ENCODE measurements at regions not wholly inside any gene's neighbourhood (a gene's known extent, or its start where the extent isn't known, plus 50 kb on each side); places are given as distances from the start of the nearest gene placed in this dataset.

DNA sequence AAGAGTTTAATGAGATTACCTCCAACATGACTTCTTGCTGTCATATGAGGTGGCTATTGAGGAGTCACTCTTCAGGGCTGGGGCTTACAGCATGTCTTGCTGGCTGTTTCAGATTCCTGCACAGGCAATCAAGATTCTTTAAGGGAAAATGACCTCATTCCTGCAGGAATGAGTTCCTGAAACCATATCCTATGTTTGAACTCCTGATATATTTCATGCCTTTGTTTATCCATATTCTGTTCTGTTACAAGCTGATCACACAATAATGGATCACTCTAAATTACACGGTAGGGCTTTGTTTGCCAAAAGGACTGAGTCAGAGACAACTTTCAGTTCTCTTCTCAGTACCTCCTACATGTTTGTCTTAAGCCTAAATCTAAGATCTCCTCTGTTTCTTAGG lies 879.8 kb upstream of the PIK3C3 start:
- no peak overlapping the region for H3K27ac ChIP-seq (ENCODE audit: low read depth in 1 of 2, low read length in 2 of 2)
- TF ChIP-seq FOXA1 (IDR thresholded peaks at IDR 0.05) (no peak), HNF4A (conservative IDR thresholded peaks at IDR 0.05) (no peak), SP1 (IDR thresholded peaks at IDR 0.05) (no peak), GABPA (IDR thresholded peaks at IDR 0.05 in 1 of 2, conservative IDR thresholded peaks at IDR 0.05 in 1 of 2) (no peak)
- TF ChIP-seq, protein P1, sequence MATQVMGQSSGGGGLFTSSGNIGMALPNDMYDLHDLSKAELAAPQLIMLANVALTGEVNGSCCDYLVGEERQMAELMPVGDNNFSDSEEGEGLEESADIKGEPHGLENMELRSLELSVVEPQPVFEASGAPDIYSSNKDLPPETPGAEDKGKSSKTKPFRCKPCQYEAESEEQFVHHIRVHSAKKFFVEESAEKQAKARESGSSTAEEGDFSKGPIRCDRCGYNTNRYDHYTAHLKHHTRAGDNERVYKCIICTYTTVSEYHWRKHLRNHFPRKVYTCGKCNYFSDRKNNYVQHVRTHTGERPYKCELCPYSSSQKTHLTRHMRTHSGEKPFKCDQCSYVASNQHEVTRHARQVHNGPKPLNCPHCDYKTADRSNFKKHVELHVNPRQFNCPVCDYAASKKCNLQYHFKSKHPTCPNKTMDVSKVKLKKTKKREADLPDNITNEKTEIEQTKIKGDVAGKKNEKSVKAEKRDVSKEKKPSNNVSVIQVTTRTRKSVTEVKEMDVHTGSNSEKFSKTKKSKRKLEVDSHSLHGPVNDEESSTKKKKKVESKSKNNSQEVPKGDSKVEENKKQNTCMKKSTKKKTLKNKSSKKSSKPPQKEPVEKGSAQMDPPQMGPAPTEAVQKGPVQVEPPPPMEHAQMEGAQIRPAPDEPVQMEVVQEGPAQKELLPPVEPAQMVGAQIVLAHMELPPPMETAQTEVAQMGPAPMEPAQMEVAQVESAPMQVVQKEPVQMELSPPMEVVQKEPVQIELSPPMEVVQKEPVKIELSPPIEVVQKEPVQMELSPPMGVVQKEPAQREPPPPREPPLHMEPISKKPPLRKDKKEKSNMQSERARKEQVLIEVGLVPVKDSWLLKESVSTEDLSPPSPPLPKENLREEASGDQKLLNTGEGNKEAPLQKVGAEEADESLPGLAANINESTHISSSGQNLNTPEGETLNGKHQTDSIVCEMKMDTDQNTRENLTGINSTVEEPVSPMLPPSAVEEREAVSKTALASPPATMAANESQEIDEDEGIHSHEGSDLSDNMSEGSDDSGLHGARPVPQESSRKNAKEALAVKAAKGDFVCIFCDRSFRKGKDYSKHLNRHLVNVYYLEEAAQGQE (IDR thresholded peaks at IDR 0.05): no peak
- TF ChIP-seq, protein P2, sequence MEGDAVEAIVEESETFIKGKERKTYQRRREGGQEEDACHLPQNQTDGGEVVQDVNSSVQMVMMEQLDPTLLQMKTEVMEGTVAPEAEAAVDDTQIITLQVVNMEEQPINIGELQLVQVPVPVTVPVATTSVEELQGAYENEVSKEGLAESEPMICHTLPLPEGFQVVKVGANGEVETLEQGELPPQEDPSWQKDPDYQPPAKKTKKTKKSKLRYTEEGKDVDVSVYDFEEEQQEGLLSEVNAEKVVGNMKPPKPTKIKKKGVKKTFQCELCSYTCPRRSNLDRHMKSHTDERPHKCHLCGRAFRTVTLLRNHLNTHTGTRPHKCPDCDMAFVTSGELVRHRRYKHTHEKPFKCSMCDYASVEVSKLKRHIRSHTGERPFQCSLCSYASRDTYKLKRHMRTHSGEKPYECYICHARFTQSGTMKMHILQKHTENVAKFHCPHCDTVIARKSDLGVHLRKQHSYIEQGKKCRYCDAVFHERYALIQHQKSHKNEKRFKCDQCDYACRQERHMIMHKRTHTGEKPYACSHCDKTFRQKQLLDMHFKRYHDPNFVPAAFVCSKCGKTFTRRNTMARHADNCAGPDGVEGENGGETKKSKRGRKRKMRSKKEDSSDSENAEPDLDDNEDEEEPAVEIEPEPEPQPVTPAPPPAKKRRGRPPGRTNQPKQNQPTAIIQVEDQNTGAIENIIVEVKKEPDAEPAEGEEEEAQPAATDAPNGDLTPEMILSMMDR (IDR thresholded peaks at IDR 0.05; ENCODE audit: low read depth, low read length, missing input control): no peak
- TF ChIP-seq, protein P3, sequence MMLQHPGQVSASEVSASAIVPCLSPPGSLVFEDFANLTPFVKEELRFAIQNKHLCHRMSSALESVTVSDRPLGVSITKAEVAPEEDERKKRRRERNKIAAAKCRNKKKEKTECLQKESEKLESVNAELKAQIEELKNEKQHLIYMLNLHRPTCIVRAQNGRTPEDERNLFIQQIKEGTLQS (IDR thresholded peaks at IDR 0.05): no peak
- TF ChIP-seq, protein P4, sequence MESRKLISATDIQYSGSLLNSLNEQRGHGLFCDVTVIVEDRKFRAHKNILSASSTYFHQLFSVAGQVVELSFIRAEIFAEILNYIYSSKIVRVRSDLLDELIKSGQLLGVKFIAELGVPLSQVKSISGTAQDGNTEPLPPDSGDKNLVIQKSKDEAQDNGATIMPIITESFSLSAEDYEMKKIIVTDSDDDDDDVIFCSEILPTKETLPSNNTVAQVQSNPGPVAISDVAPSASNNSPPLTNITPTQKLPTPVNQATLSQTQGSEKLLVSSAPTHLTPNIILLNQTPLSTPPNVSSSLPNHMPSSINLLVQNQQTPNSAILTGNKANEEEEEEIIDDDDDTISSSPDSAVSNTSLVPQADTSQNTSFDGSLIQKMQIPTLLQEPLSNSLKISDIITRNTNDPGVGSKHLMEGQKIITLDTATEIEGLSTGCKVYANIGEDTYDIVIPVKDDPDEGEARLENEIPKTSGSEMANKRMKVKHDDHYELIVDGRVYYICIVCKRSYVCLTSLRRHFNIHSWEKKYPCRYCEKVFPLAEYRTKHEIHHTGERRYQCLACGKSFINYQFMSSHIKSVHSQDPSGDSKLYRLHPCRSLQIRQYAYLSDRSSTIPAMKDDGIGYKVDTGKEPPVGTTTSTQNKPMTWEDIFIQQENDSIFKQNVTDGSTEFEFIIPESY (IDR thresholded peaks at IDR 0.05): no peak
- TF ChIP-seq, protein P5, sequence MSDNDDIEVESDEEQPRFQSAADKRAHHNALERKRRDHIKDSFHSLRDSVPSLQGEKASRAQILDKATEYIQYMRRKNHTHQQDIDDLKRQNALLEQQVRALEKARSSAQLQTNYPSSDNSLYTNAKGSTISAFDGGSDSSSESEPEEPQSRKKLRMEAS (IDR thresholded peaks at IDR 0.05): no peak
- no peak for DNase-seq (ENCODE audit: low spot score)
- 48% methylated on average over 1 of the region's 1 CpG for WGBS
- no peaks in the 10 kb centered on the region for H3K4me1 ChIP-seq (ENCODE audit: control insufficient read depth in 4 of 4, insufficient read depth in 4 of 4, low read length in 3 of 4)
- no peak overlapping the region for H3K4me3 ChIP-seq (ENCODE audit: low read depth in 1 of 3, low read length in 3 of 3)
- H3K9me3 ChIP-seq (ENCODE audit: control insufficient read depth in 4 of 4, low read length in 3 of 4): no peaks in the 10 kb centered on the region
- H3K36me3 ChIP-seq (ENCODE audit: control insufficient read depth in 4 of 4, insufficient read depth in 3 of 4, low read depth in 1 of 4, low read length in 3 of 4): no peaks in the 10 kb centered on the region
- H3K27me3 ChIP-seq (ENCODE audit: control insufficient read depth in 4 of 4, insufficient read depth in 4 of 4, low read length in 3 of 4): no peaks in the 10 kb centered on the region
- no peak overlapping the region for H3K9ac ChIP-seq (ENCODE audit: low read depth in 1 of 2, low read length in 2 of 2)

DNA sequence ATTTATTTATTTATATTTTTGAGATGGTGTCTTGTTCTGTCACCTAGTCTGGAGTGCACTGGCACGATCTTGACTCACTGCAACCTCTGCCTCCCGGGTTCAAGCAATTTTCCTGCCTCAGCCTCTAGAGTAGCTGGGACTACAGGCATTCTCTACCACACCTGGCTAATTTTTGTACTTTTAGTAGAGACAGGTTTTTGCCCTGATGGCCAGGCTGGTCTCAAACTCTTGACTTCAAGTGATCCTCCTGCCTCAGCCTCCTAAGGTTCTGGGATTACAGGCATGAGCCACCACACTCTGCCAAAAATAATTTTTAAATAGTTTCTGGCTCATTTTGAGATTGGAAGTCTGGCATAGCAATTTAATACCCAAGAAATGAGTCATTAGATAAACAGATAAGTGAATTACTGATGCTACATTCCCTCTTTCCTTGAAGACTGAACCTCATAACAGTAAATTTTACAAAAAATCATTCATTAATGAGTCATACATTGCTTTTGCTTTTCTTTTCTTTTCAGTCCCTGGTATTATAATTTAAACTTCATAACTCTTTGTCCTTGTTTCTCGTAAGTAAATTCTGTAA lies 881.6 kb upstream of the PIK3C3 start:
- Histone ChIP-seq H3K4me1 (ENCODE audit: control insufficient read depth in 4 of 4, insufficient read depth in 4 of 4, low read length in 3 of 4) (no peaks in the 10 kb centered on the region), H3K27ac (ENCODE audit: low read depth in 1 of 2, low read length in 2 of 2) (no peak overlapping the region), H3K9ac (ENCODE audit: low read depth in 1 of 2, low read length in 2 of 2) (no peak overlapping the region), H3K27me3 (ENCODE audit: control insufficient read depth in 4 of 4, insufficient read depth in 4 of 4, low read length in 3 of 4) (no peaks in the 10 kb centered on the region), H3K4me3 (ENCODE audit: low read depth in 1 of 3, low read length in 3 of 3) (no peak overlapping the region), H3K9me3 (ENCODE audit: control insufficient read depth in 4 of 4, low read length in 3 of 4) (no peaks in the 10 kb centered on the region), H3K36me3 (ENCODE audit: control insufficient read depth in 4 of 4, insufficient read depth in 3 of 4, low read depth in 1 of 4, low read length in 3 of 4) (no peaks in the 10 kb centered on the region)
- no peak for TF ChIP-seq JUND (IDR thresholded peaks at IDR 0.05)
- TF ChIP-seq EGR1 (IDR thresholded peaks at IDR 0.05; ENCODE audit: low read depth in 2 of 2): no peak
- TF ChIP-seq HNF4G (IDR thresholded peaks at IDR 0.05): no peak
- no peak for TF ChIP-seq GABPA (IDR thresholded peaks at IDR 0.05 in 1 of 2, conservative IDR thresholded peaks at IDR 0.05 in 1 of 2)
- TF ChIP-seq, protein P2 (IDR thresholded peaks at IDR 0.05; ENCODE audit: low read depth, low read length, missing input control): no peak
- TF ChIP-seq TAF1 (conservative IDR thresholded peaks at IDR 0.05): no peak
- 81% methylated on average over 3 of the region's 3 CpGs for WGBS
- no peak for DNase-seq (ENCODE audit: low spot score)

Measured in liver (tissue), 8 donors.